Choroid plexus epithelial cell (primary cell): ENCODE measurements at regions not wholly inside any gene's neighbourhood (a gene's known extent, or its start where the extent isn't known, plus 50 kb on each side); places are given as distances from the start of the nearest gene placed in this dataset.

Experiments used
- DNase-seq: peaks from one replicate; pipeline ENCODE4 v3.0.0-alpha.2; 2010; ENCODE audit warnings: low read depth
- H3K4me3 ChIP-seq: 2 replicates; pipeline ENCODE4 v1.5.1; 2011; ENCODE audit warnings: low read depth, mild to moderate bottlenecking, control low read depth, low read length, moderate library complexity
- TF ChIP-seq, protein P1 (sequence below): conservative IDR thresholded peaks from 2 replicates; pipeline ENCODE4 v1.5.1; 2011; ENCODE audit warnings: low read depth, mild to moderate bottlenecking, control low read depth, inconsistent platforms, low read length, moderate library complexity

DNA sequence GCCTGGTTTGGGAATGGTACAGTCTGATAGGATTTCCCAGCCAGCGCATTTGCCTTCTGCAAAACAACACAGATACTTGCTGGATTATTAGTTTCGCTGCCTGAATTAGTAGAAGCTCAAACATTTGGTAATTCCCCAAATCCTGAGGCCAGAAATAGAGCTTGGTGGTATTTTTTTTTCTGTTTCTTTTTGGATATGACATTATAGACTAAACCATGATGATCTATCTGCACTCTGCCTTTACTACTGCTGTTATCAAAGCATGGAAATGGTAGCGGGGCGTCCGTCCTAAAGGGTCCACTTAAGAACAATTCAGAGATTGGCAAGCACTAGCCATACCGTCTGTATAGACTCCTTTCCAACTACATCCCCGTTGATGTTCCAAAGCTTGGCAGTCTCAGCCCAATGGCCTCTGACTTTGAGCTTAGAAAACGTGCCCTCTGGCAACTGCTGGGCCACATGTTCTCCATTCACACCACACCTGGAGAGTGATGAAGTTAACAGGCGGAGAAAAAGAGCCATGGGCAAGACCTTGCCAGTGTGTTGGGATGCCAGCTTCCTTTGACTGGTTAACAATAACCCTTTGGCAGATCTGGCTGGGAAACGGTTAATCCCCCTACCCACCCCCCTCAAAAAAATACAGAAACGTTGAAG is 241.0 kb upstream of the NR2F2 start:
- no peak overlapping the region for H3K4me3 ChIP-seq
- DNase-seq, result no peak
- TF ChIP-seq, protein P1, sequence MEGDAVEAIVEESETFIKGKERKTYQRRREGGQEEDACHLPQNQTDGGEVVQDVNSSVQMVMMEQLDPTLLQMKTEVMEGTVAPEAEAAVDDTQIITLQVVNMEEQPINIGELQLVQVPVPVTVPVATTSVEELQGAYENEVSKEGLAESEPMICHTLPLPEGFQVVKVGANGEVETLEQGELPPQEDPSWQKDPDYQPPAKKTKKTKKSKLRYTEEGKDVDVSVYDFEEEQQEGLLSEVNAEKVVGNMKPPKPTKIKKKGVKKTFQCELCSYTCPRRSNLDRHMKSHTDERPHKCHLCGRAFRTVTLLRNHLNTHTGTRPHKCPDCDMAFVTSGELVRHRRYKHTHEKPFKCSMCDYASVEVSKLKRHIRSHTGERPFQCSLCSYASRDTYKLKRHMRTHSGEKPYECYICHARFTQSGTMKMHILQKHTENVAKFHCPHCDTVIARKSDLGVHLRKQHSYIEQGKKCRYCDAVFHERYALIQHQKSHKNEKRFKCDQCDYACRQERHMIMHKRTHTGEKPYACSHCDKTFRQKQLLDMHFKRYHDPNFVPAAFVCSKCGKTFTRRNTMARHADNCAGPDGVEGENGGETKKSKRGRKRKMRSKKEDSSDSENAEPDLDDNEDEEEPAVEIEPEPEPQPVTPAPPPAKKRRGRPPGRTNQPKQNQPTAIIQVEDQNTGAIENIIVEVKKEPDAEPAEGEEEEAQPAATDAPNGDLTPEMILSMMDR, result no peak

DNA sequence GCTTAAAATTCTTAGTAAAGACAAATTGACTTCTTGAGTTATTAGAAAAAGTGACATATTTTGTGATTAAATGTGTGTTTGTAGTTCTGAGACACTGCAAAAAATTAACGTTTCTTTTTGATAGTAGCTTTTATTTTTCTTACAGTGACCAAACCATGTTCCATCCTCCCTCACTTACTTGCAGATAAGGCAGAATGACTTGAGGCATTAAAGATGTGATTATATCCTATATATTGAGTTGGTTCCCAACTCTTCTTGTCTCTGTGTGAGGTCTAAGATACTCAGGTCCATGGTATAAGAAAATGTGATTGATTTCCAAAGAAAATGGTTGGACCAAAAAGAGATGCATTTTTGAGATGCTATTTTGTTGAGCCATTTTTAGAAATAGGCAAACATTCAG is 238.3 kb upstream of the NR2F2 start:
- no peak for DNase-seq
- no peak overlapping the region for H3K4me3 ChIP-seq
- TF ChIP-seq, protein P1, result no peak

DNA sequence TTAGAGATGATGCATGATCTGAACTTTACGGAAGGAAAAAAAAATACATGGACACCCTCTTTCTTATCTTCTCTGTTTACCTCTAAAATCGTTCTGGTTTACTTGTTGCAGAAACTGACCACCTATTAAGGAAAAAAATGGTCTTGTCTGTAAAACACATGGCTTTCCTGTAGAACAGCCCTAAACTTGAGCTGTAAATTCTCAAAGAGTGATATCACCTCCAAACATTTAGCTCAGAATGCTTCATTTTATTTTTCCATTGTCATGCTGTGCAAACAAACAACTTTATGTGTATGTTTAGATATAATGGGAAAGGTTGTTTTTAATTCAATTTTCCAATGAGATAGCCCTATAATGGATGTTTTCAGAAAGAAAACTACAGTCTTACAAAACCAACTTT is 237.4 kb upstream of the NR2F2 start:
- H3K4me3 ChIP-seq, result no peak overlapping the region
- TF ChIP-seq, protein P1, result no peak
- peak; percentile 60 for DNase-seq

DNA sequence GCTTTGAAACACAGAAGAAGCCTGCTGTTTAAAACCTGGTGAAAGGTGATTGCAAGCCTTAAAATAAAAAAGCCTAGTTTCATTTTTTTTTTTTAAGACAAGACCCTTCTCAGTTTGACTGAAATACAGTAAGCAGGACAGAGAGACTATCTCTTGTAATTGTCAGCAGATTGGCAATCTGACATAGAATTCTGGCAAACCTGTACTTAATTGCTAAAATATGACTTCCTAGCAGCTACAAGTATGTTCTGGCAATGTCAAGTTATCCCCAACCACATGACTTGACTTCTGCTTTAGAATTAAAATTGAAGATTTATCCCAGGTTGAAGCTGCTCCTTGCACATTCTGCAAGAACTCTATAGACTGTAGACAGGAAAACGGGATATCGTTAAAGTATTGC is 232.8 kb upstream of the NR2F2 start:
- DNase-seq, result no peak
- TF ChIP-seq, protein P1, result no peak
- H3K4me3 ChIP-seq, result no peak overlapping the region

DNA sequence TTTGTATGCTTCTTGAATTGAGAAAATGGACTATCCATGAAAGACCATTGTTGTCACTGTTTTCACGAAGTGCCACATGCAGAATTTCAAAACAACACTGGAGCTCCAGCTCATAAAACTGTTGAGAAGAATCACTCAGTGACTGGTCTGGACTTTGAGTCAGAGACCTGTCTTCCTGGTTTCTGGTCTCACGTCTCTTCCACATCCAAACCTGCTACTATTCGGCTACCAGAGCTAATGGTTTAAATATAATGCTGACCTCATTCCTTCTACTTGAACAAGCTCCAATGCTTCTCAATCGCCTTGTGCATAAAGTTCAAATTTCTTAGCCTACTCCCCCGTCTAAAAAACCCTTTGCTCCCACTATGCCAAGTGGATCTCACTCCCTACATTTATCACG is 227.9 kb upstream of the NR2F2 start:
- no peak overlapping the region for H3K4me3 ChIP-seq
- no peak for DNase-seq
- TF ChIP-seq, protein P1, result no peak

DNA sequence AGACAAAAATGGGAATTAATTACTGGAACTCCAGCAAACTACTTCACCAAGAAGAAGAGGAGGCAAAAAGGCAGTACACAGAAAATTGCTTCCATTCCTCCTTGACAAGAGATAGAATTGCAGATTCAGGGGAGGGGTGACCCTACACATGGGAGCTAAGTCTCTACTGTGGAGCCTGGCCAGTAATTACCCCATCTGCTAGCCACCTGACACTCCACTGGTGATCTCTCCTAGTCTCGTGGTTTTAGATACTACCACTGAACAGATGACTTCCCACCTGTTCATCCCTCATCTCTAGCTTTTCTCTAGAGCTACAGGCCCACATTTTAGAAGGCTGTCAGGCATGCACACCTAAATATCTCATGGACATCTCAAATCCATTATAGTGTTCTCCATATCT is 224.3 kb upstream of the NR2F2 start:
- no peak for DNase-seq
- no peak overlapping the region for H3K4me3 ChIP-seq
- TF ChIP-seq, protein P1, result no peak

DNA sequence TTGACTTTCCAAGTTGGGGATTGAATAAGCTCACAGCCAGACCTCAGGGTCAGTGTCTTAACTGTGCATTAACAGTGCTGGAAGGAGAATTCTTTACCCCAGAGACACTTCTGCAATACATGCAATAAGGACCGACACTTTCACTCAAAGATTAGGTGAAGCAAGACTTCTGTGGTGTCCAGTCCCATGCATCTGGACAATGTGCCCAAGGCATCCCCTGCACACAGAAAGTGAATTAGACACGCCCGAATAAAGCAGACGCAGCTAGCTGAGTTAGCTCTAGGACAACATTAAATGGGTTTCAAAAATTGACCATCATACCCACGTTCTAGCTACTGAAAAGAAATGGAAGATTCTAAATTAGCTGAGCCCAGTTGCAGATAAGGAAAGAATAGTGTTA is 223.9 kb upstream of the NR2F2 start:
- no peak overlapping the region for H3K4me3 ChIP-seq
- no peak for DNase-seq
- TF ChIP-seq, protein P1, result no peak
